ENCODE measurements at regions not wholly inside any gene's neighbourhood (a gene's known extent, or its start where the extent isn't known, plus 50 kb on each side); places are given as distances from the start of the nearest gene placed in this dataset.

- peak in 1 of 58 donors; percentile 16 for DNase-seq
These were observed 93.3 kb upstream of the CD180 start for GRCh38 chr5:67289763-67290521.

GRCh38 chr5:67287510-67288268, 91.1 kb upstream of the CD180 start:
- peak in 8 of 58 donors; percentile 8 to 66 (median 28) for DNase-seq

DNA sequence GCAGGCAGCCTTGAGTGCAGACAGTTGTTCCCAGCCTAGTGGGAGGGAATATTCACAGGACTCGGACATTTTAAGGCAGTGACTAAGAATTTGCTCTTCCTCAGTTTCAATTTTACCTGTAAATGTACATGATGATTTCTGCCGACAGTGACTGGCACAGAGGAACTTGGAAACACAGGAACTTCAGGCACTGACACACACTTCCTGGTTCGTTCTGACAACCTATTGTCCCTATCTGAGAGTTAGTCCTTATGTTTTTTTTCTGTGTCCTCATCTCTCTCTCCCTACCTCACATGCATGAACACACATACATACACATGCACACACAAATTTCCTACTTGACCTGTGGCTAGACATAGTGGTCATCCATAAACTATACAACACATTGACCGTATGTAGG, 89.4 kb upstream of the CD180 start:
- no peak for DNase-seq

DNA sequence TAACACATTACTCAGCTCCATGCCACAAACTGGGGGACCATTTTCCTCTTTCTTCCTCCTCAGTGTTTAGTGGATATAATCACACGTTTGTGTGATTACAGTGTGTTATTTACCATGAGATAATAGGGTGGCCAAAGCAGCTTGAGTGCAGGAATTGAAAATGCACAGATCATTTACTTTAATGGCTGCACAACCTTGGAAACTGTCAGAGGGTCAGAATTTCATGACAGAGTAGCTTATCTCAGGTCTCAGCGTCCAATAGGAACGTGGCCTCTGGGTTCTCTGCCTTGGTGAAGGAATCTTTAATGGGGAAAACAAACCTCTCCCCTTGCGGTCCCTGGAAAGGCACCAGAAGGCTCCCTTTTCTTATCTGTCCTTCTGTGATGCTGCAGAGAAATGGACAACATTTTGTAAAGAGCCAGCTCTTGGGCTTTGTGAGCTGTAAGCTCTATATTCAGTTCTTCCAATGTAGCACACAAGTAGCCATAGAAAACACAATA, 87.4 kb upstream of the CD180 start:
- peak in 3 of 58 donors; percentile 48 to 63 (median 54) for DNase-seq

DNA sequence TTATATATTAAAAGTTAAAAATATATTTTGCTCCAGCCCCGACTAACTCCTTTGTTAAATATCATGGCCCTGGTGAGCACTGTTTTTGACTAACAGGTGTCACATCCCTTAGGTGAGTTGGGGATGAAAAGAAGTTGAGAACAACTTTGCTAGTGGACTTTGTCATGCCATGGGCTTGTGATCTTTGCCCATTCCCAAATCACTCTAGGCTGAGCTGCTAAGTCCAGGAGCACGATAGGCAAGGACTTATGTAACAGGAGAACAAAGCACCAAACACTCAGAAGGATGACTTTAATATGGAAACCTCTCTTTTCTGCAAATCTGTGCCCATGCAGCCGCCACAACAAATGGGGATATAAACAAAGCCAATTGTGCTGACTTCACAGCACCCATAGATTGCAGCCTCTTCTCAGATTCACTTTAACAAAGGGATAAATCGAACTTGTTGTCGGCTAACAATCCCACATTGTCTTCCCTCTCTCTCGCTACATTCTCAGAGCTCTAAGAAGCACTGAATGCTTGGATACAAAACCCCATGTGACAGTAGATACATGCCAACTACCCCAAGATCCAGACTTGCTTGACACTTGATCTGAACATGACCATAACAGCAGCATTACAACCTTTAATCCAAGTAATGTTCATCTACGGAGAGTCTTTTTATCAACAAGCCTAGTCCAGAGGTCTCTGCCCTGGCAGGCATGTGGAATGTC, 86.8 kb upstream of the CD180 start:
- DNase-seq: peak in 37 of 58 donors; percentile 7 to 94 (median 56)

DNA sequence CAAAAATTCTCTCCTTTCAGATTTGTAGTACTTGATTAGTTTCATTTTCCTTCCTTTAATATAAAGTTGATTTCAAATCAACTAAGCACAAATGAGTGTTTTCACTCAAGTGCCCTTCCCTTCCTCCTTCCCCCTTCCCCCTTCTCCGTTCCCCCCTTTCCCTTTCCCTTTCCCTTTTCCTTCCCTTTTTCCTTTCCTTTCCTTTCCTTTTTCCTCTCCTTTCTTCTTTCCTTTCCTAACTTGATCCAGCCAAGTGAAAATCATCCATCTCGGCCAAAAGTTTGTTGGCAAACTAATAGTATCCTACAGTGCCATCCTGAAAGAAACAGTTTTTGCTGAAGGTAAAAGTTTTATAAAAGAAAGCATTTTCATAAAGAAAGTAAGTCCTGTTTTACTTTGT, 85.3 kb upstream of the CD180 start:
- no peak for DNase-seq

GRCh38 chr5:67273689-67274356, 77.2 kb upstream of the CD180 start:
- DNase-seq: no peak

- DNase-seq: no peak
These were observed 76.0 kb upstream of the CD180 start for GRCh38 chr5:67272453-67273130.

- DNase-seq: peak in 54 of 58 donors; percentile 19 to 93 (median 72)
These were observed 71.8 kb upstream of the CD180 start for GRCh38 chr5:67268231-67269021.

- DNase-seq: peak in 11 of 58 donors; percentile 9 to 74 (median 34)
These were observed 71.1 kb upstream of the CD180 start for GRCh38 chr5:67267512-67268216.

- DNase-seq: no peak
These were observed 70.2 kb upstream of the CD180 start for GRCh38 chr5:67266654-67267350.

- DNase-seq: no peak
These were observed 69.4 kb upstream of the CD180 start for GRCh38 chr5:67265951-67266350.

GRCh38 chr5:67263656-67264408, 67.2 kb upstream of the CD180 start:
- DNase-seq: no peak

GRCh38 chr5:67262956-67263355, 66.4 kb upstream of the CD180 start:
- DNase-seq: no peak

- DNase-seq: no peak
These were observed 65.6 kb upstream of the CD180 start for GRCh38 chr5:67262206-67262605.

DNA sequence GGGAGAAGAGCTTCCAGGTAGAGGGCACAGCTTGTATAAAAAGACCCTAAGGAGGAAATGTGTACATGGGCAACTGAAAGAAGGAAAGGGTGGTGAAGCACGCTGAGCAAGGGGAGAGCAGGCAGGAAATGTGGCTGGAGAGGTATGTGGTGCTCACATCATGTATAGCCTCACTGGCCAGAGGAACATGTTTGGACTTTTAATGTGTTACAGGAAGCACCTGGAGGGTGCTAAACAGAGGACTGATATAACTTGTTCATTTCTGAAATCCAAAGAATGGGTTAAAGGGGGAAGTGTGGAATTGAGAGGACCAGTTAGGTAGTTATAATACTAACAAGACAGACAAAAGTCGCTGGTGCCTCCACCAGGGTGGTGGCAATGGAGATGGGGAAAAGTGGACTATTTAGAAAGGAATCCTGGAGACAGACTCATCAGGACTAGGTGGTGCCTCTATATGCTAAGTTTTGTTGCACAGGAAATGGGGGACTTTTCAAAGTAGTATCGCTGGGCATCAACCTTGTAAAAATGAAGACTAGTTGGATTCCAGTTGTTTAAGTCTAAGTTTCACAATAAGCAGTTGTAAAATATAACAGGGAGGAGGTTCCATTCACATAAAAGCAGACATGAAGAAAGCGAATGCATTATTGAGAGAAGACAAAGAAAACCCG, 63.1 kb upstream of the CD180 start:
- no peak for DNase-seq

DNA sequence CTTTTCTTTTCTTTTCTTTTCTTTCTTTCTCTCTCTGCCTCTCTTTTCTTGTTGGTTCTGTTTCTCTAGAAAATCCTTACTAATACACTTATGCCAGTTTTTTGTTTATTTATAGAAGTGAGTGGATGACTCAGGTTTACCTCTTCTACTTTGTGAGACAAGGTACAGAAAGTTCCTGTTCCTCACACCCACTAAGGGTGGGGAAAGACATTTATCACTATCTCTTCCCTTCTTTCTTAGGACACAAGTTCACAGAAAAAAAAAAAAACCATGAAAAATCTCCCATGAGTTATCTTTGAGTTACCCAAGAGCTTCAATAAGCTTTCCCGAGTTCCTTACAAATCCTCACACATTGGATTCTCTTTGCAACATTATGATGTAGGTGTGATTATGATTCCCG, 60.9 kb upstream of the CD180 start:
- no peak for DNase-seq
